Gastroesophageal sphincter (tissue), 3 donors: ENCODE measurements at regions not wholly inside any gene's neighbourhood (a gene's known extent, or its start where the extent isn't known, plus 50 kb on each side); places are given as distances from the start of the nearest gene placed in this dataset.

Experiments used
- CTCF ChIP-seq, 4 experiments: fragments of 200-600 bp in 2 of 4; fragments of 450-650 bp in 2 of 4; sonication (generic) in 1 of 4; IDR thresholded peaks; one replicate each; pipeline ENCODE4 v1.5.1; 2017 to 2019; ENCODE audit warnings: antibody characterized with exemption in 4 of 4, mild to moderate bottlenecking in 2 of 4, moderate library complexity in 2 of 4
- EP300 ChIP-seq: sonication (generic); formaldehyde crosslinking; IDR thresholded peaks from one replicate; pipeline ENCODE4 v1.6.1; 2017; ENCODE audit warnings: antibody characterized with exemption, mild to moderate bottlenecking
- POLR2A ChIP-seq, 2 donors: fragments of 450-650 bp; IDR thresholded peaks; one replicate each; pipeline ENCODE4 v1.6.1; 2017; ENCODE audit warnings: antibody characterized with exemption in 2 of 2, mild to moderate bottlenecking in 2 of 2, moderate library complexity in 1 of 2
- POLR2AphosphoS5 ChIP-seq: sonication (generic); formaldehyde crosslinking; IDR thresholded peaks from one replicate; pipeline ENCODE4 v1.6.1; 2017; ENCODE audit warnings: antibody characterized with exemption

GRCh38 chr7:121546632-121547543 lies 150.8 kb upstream of the FAM3C start:
- TF ChIP-seq CTCF (IDR thresholded peaks at IDR 0.05) (no peak), POLR2AphosphoS5 (no peak), POLR2A (IDR thresholded peaks at IDR 0.05) (no peak), EP300 (no peak)
